SK-N-DZ (cell line): ENCODE measurements at regions not wholly inside any gene's neighbourhood (a gene's known extent, or its start where the extent isn't known, plus 50 kb on each side); places are given as distances from the start of the nearest gene placed in this dataset.
A peak's percentile ranks its signal among the peaks of the same experiment; 100 is the strongest.
"Not testable (repeated sequence)": the region's sequence is repeated elsewhere in the genome, so short reads cannot be mapped to it uniquely, and the experiment has no call there.

Experiments used
- DNase-seq: peaks from one replicate; pipeline ENCODE4 v3.0.0-alpha.2; 2015; ENCODE audit warnings: low spot score

DNA sequence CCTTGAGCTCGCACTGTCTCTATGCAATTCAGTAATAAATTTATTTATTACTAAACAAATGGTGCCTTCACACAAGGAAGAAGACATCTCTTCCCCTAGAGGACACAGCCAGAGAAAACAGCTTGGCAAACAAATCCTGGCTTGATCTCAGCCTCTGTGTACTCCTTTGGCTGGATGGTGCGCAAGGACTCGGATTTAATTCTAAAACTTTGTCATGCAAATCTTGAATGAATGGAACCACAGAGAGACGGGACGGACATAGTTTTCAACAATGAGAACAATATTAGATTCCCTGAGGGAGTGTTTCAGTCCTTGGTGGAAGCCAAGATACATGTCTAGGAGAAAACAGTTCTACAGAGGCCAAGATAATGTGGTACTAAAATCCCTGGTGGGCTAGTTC, 349.5 kb downstream of the NPIPA8 start:
- DNase-seq, result no peak

DNA sequence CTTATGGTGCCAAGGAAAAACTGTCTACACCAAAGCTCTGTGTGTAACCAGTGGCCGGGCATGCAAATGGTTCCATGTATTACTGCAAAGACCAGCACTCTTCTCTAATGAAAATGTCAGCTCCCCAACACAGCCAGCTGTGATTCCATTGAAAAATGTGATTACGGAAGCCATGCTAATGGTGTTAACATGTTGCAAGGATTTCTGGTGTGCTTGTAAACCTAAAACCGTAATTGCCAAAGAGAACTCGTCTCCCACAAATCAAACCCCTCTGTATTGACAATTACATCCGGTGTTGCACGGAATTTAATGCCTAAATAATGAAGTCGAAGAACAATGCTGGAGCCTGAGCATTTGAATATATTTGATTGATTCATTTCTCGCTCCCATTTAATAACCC, 351.7 kb downstream of the NPIPA8 start:
- no peak for DNase-seq

DNA sequence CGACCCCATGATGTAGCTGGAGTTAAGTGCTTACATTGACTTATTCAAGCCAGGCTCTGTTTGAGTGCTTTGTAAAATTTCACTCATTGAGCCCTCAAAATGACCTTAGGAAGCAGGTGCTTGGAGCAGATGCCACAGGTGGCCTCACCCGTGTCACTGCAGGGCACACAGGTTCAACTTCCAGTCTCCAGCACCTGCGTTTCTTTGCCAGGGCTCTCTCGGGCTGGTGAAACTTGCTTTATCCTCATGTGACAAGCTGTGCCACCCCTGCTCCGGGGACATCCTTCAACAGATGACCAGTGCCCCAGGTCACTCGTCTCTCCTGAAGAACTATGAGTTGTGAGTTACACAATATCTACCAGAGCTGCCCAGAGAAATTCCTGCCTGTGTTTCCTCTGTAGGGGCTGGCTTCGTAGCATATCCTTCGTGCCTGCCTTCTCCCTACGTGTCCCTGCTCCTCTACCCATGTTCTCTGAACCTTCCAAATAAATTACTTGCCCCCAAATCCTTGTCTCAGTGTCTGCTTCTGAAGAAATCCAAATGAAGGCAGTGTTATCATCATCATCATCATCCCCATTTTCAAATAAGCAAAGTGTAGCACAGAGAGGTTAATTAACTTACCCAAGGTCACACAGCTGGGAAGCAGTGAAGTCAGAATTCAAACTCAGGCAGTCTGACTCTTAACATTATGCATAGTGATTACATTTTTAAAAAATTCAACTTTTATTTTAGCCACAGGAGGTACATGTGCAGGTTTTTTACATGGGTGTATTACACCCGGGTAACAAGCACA, 352.5 kb downstream of the NPIPA8 start:
- DNase-seq, result no peak

DNA sequence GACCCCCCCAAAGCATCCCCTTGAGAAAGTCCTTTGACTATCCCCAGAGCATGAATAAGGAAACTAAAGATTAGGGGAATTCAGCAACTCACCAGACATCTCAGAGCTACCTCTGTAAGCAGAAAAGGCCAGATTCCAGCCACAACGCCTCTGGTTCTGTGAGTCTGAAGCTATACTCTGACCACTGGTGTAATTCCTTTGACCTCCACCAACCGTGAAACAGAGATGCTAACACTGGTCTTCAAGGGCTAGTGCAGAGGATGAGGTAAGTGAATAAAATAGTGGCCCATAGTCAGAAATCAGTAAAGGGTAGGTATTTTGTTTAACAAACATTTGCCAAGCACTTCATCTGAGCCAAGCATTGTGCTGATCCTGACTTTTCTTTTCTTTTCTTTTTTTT, 353.4 kb downstream of the NPIPA8 start:
- no peak for DNase-seq

DNA sequence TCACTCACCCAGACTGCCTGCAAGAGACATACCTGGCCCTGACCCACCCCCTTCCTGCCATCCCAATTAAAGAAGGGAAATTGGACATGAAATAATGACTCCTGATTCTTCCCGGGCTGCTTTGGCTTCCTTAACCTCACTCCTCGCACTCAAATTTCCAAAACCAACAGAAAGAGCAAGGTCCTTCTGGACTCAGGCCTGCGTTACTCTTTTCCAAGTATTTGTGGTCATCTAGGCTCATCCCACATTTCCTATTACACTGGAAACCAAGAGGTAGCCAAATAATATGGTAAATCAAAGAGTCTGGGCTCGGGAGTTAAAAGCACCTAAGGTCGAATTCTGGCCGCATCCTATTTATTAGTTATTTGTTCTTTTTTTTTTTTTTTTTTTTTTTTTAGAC, 359.3 kb downstream of the NPIPA8 start:
- no peak for DNase-seq

DNA sequence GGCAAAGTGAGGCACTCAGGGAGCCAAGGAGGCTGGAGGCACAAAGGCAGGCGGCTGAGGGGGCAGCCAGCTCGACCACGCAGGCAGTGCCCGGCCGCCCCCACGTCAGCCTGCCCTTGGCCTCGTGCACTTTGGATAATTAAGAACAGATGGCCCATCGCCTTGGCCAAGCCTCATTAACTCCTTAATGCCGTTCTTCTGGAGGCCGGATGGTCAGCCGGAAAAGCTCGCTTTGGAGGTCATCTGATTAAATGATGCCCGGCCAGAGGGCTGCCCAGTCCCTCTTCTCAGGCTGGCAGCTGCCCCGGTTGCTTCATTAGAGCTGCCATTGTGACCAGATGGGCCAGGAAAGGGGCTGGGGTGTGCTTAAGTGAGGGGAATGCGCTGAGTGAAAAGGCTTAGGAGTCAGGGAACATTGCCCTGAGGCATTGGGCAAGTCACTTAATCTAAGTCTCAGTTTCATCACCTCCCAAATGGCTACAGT, 364.0 kb downstream of the NPIPA8 start:
- DNase-seq, result peak; percentile 54

DNA sequence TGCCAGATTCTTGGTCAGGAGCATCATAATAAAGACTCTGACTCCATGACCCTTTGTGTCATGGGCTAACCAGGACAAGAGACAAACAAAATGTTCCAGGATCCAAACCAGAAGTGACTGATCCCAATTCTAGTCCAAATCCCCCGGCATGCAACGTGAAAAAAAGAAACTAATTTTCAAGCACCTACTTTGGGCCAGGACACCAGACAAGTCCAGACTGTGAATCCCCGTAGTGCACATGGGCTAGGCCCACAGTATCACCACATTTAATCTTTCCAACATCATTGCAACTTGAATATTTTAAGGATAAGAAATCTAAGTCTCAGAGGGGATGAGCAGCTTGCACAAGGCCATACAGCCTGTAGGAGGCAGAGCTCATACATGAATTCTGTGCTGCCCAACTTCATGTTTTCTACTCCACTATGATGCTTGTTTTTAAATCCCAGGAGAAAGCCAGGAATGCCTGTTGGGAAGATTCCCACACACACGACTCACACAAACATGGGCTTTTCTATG, 365.7 kb downstream of the NPIPA8 start:
- no peak for DNase-seq

DNA sequence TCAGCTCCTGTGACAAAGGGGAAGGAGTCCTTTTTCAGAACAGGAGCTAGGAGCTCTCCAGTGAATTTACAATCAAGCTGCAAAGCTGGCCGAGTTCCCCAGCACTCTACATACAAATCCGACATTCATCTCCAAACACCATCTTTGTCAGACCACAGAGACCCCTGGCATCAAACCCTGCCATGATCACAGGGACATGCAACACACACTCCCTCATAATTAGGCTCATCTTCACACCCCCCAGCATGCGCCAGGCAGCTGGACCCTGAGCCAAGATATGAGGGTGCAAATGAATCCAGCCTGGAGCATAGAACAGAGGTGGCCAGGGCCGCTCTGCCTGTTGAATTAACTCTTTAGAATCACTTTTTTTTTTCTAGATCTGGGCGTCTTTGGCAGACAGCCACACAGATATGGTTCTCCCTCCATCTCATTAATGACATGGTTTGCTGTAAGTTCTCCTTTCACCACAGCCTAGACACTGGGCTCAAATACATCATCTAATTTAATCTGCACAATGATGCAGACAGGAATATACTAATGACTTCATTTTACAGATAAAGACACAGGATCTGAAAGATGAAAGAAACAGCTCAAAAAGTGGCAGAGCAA, 366.3 kb downstream of the NPIPA8 start:
- no peak for DNase-seq

DNA sequence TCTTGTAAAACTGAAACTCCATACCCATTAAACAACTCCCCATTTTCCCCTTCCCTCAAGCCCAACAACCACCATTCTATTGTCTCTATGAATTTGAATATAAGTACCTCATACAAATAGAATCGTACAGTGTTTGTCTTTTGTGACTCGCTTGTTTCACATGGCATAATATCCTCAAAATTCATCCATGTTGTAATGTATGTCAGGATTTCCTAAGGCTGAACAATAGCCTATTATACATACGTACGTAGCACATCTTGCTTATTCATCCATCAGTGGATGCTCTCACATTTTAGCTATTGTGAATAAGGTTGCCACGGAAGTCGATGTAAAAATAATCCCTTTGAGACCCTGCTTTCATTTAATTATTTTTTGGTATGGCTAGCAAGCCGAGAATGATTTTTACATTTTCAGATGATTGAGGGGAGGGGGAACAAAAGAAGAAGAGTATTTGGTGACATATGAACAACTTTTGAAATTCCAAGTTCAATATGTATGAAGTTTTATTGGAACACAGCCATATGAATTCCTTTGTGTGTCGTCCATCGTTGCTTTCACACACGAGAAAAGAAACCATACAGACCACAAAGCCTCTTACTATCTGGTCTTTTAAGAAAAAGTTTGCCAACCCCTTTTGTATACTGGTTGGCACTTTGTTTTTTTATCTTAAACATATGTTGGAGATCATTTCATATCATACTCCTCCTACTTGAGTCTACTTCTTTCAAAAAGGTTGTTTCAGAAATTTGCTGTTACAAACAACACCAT, 371.2 kb downstream of the NPIPA8 start:
- DNase-seq, result no peak

DNA sequence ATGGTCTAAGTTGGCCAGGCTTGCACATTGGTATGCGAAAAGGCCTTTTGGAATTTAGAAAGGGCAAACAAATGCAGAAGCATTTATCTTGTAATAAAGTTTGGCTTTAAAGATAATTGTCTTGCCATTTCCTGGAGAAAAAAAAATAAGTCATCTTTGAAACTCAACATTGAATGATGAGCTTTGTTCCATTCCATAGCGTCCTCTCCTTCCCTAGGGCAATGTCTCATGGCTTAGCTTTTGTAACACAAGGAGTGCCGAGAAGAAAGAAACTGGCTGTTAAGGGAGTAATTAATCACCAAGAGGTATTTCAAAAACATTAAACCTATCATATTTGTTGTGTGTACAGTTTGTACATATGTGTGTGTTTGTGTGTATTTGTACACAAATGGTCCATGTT, 372.3 kb downstream of the NPIPA8 start:
- DNase-seq, result no peak

DNA sequence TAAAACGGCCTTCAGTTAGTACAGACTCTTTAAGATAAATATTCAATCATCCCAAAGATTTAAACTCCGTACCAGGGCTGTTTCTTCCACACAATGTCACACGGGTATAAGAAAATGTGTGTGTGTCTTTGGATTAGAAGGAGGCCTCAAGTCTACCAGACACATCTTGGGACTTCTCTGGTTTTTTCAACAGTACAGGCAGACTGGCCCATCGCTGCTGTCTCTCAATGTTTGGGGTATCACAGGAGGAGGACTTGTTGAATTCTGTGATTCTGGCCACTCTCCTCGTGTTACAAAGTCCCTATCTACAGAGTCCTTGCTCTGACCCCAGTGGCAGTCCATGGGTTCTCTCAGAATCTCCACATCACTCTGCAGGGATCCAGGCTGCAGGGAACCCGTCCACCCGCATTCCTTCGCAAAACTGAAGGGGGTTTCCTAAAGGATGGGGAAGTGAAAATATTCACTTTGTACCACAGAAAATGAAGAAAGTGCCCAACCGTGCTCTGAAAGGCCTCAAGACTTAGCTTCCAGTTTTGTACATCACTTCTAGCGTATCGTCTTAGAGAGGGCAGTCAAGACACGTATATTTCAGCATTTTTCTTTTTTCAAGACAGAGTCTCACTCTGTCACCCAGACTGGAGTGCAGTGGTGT, 373.2 kb downstream of the NPIPA8 start:
- DNase-seq, result no peak

DNA sequence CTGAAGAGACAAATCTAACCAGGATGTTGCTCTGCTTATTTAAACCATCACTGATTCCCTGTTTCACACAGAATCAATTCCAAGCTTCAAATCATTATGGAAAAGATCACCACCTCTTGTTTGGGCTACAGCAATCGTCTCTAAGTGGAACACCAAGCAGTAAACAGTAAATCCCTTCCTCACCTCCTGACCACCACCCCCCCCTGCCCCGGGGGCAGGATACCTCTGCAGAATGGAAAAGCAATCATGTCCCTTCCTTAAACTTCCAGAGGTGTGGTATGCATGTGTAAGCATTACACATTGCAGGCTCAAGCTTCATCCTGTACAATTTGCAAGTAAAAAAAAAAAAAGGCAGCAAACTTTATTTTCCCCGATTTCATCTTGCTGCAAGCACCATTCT, 373.8 kb downstream of the NPIPA8 start:
- no peak for DNase-seq

DNA sequence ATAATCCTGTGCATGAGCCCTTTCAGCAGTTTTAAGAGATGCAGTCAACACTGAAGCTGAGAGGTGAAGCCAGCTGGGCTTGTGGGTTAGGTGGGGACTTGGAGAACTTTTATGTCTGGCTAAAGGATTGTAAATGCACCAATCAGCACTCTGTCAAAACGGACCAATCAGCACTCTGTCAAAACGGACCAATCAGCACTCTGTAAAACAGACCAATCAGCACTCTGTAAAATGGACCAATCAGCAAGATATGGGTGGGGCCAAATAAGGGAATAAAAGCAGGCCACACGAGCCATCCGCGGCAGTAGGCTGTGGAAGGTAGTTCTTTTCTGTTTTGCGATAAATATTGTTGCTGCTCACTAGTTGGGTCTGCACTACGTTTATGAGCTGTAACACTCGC, 374.7 kb downstream of the NPIPA8 start:
- DNase-seq, result not testable (repeated sequence)

DNA sequence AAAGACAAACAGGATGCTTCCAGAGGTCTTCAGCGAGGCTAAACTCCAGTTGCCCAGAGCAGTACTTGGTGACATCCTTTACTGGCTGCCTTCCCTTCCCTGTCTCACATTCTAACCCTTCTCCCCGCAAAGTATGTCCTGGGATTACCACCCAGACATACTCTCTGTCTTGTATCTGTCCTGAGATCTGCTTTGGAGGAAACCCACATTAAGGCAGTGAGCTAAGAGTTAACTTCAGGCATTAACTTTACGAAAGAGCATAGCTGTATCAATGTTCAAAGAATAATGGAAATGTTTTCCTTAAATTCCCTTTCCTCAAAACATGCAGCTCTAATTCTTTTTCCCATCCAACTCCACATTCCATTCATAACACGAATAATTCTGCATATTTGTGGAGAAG, 385.2 kb downstream of the NPIPA8 start:
- DNase-seq, result no peak

DNA sequence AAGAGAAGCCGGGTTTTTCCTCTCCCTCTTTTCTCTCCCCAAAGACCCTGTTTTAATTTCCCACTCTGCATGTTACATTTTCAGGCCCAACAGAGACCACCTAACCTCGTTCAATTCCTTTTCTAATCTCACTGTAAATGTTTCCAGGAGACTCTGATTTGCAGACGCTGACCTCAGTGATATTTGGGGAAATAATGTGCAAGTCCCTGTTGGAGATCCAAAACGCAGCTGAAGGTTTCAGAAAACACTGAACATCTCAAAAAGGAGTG, 386.6 kb downstream of the NPIPA8 start:
- no peak for DNase-seq

DNA sequence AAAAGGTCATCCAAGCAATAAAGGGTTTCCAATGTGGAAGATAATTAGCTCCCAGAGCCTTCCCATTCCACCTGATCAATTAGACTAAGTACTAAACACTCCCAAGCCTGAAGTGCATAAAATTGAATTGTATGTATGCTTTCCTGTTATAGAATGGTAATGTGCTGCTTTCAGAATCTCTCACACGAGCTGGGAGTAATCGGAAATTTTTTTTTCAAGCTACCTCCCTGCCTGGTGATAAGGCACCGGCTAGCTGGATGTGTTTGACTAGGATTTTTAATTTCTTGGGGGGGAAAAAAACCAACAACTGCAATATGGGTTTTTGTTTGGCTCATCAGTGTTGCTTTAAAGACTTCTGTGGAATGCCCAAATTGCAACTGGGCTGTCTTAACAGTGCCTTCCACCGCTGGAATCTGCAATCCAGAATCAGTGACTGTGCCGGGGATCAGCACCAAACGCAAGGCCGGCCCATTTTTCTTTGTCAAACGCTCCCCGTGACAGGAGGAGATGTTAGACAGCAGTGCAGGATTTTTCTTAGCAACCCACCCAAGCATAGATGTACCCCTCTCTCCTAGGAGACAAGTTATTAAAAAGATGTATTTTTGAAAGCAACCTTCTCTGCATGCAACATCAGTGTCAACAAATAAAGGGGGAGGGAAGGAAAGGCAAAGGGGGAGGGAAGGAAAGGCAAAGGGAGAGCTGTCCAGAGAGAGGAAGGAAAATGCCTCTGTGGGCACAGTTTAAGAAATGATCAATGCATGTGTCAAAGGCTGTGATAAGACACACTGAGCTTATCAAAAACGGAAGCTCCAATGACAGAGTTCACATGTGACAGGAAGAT, 387.2 kb downstream of the NPIPA8 start:
- no peak for DNase-seq

DNA sequence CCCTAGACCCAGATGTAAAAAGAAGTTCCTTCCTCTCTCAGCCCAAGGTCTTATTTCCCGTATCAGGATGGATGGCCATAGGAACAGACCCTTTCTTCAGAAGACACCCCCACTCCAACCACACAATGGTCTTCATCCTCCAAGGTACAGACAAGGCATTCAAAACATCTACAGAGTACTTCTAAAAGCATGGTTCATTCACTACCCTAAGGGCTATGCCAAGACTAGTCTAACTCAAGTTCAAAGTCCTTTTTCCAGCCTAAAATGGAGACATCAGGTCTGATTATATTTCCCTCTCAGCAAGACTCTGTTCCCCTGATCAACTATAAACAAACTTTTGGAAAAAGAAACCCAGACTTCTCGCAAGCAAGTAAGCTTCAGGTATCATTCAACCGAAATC, 388.9 kb downstream of the NPIPA8 start:
- DNase-seq, result no peak

DNA sequence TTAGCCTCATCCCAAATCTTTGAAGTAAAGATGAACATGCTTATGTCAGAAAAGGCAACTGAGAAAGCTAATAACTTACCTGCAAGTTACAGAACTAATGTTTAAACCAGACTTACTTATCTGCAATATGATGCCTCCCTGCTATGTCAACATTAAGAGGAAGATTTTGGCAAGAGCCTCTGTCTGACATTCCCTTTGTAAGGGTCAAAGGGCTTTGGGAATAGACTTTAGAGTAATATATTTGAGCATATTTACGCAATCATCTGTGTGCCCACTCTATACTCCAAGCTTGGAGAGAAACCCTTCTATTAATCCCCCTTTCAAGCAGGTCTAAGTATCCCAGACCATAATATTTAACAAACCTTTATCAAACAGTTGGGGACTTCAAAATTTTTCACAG, 389.4 kb downstream of the NPIPA8 start:
- no peak for DNase-seq

DNA sequence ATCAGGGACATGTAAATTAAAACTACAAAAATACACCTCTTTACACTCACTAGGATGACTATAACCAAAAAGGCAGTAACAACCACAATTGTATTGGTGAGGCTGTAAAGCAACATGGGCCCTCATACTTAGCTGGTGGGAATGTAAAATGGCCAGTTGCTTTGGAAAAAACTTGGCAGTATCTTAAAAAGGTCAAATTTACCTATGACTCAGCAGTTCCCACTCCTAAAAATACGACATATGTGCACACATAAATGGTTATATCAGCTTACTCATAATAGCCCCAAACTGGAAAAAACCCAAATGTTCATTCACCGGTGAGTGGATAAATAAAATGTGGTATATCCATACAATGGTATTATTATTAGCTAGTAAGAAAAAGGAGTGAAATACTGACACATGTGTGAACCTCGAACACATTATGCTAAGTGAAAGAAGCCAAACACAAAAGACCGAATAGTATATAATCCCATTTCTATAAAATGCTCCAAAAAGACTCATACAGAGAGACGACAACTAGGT, 391.4 kb downstream of the NPIPA8 start:
- no peak for DNase-seq

DNA sequence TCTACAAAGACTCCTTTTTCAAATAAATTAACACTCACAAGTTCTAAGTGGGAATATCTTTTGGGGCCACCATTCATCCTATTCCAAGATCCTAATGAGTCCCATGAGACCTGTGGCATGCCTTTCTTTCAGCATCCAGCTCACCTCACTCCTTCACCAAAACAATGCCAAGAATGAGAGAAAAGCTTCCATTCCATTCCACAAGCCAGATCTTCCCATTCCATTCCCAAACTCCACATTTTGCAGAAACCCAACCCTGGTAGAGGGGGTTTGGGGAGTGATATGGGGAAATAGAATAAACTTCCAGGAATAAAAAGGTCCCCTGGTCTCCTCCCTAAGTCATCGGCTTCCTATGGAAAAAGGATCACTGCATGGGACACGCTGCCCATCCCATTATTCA, 392.2 kb downstream of the NPIPA8 start:
- no peak for DNase-seq

DNA sequence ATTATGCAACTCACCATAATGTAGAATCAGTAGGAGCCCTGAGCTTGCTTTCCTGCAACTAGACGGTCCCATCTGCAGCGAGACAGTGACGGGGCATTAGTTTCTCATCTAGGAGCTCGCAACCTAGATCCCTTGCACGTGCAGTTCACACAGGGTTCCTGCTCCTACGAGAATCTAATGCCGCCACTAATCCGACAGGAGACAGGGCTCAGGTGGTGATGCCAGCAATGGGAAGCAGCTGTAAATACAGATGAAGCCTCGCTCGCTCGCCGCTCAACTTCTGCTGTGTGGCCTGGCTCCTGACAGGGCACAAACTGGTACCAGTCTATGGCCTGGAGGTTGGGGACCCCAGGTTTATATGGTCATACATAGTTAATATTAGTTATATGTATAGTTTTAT, 394.5 kb downstream of the NPIPA8 start:
- DNase-seq, result no peak
